ENCODE measurements at regions not wholly inside any gene's neighbourhood (a gene's known extent, or its start where the extent isn't known, plus 50 kb on each side); places are given as distances from the start of the nearest gene placed in this dataset.
"Not testable (repeated sequence)": the region's sequence is repeated elsewhere in the genome, so short reads cannot be mapped to it uniquely, and the experiment has no call there.

GRCh38 chr10:105559333-105560097 lies 918.4 kb downstream of the SORCS3 start:
- Histone ChIP-seq H3K9me3 (ENCODE audit: control extremely low read depth in 1 of 3, control insufficient read depth in 2 of 3, insufficient read depth in 1 of 3, low read length in 2 of 3) (no peaks in the 10 kb centered on the region), H3K4me1 (ENCODE audit: control insufficient read depth in 2 of 2, insufficient read depth in 2 of 2, low read length in 2 of 2) (no peaks in the 10 kb centered on the region), H2AFZ (ENCODE audit: insufficient read depth, low read depth, low read length, poor library complexity, severe bottlenecking) (no peak overlapping the region), H3K9ac (ENCODE audit: low read length) (no peak overlapping the region), H3K79me2 (ENCODE audit: control insufficient read depth, insufficient read depth, low read length) (no peaks in the 10 kb centered on the region), H4K20me1 (ENCODE audit: control insufficient read depth, insufficient read depth, low read length, poor library complexity, severe bottlenecking) (no peaks in the 10 kb centered on the region), H3K4me2 (replicated peaks; ENCODE audit: low read depth, low read length, poor library complexity, severe bottlenecking) (no peak overlapping the region), H3K36me3 (replicated peaks in 1 of 2; ENCODE audit: control extremely low read depth in 1 of 2, control insufficient read depth in 1 of 2, extremely low read depth in 1 of 2, insufficient read depth in 2 of 2, low read length in 1 of 2) (no peaks in the 10 kb centered on the region), H3K27ac (ENCODE audit: low read length in 2 of 2) (no peak overlapping the region), H3K27me3 (replicated peaks in 1 of 4; ENCODE audit: control extremely low read depth in 1 of 4, control insufficient read depth in 3 of 4, insufficient read depth in 4 of 4, low read length in 3 of 4) (no peaks in the 10 kb centered on the region), H3K4me3 (ENCODE audit: control extremely low read depth in 1 of 5, extremely low read depth in 1 of 5, insufficient read depth in 1 of 5, low read depth in 2 of 5, low read length in 4 of 5) (no peak overlapping the region)
- Mint-ChIP-seq H3K4me3 (no peak overlapping the region), H3K27me3 (no peaks in the 10 kb centered on the region), H3K27ac (no peak overlapping the region), H3K9me3 (ENCODE audit: insufficient read depth) (peaks cover 7% of the 10 kb centered on the region), H3K4me1 (no peaks in the 10 kb centered on the region)
- intact Hi-C loops (cut with micrococcal nuclease): no loop called here
- DNase-seq (no peak), ATAC-seq (ENCODE audit: low read depth) (no peak)
- CTCF ChIA-PET: no interaction called here
- POLR2A ChIA-PET: no interaction called here
- TF ChIP-seq EZH2 (IDR thresholded peaks at IDR 0.05; ENCODE audit: borderline replicate concordance, insufficient read depth, low read depth, low read length, poor library complexity, severe bottlenecking) (no peak), CTCF (IDR thresholded peaks at IDR 0.05) (no peak)
- 67% methylated on average over 1 of the region's 4 CpGs for WGBS (ENCODE audit: insufficient coverage)

- H3K9me3 Mint-ChIP-seq (ENCODE audit: insufficient read depth); H3K9me3 ChIP-seq (ENCODE audit: control extremely low read depth in 1 of 3, control insufficient read depth in 2 of 3, insufficient read depth in 1 of 3, low read length in 2 of 3); H4K20me1 ChIP-seq (ENCODE audit: control insufficient read depth, insufficient read depth, low read length, poor library complexity, severe bottlenecking); H3K79me2 ChIP-seq (ENCODE audit: control insufficient read depth, insufficient read depth, low read length); H3K27ac Mint-ChIP-seq; DNase-seq; H3K4me3 ChIP-seq (ENCODE audit: control extremely low read depth in 1 of 5, extremely low read depth in 1 of 5, insufficient read depth in 1 of 5, low read depth in 2 of 5, low read length in 4 of 5); H3K4me3 Mint-ChIP-seq; H3K4me1 Mint-ChIP-seq; H3K4me2 ChIP-seq (replicated peaks; ENCODE audit: low read depth, low read length, poor library complexity, severe bottlenecking); ATAC-seq (ENCODE audit: low read depth); H2AFZ ChIP-seq (ENCODE audit: insufficient read depth, low read depth, low read length, poor library complexity, severe bottlenecking); H3K27me3 ChIP-seq (replicated peaks in 1 of 4; ENCODE audit: control extremely low read depth in 1 of 4, control insufficient read depth in 3 of 4, insufficient read depth in 4 of 4, low read length in 3 of 4); intact Hi-C loops (cut with micrococcal nuclease); H3K36me3 ChIP-seq (replicated peaks in 1 of 2; ENCODE audit: control extremely low read depth in 1 of 2, control insufficient read depth in 1 of 2, extremely low read depth in 1 of 2, insufficient read depth in 2 of 2, low read length in 1 of 2); H3K27ac ChIP-seq (ENCODE audit: low read length in 2 of 2); H3K9ac ChIP-seq (ENCODE audit: low read length); H3K27me3 Mint-ChIP-seq; H3K4me1 ChIP-seq (ENCODE audit: control insufficient read depth in 2 of 2, insufficient read depth in 2 of 2, low read length in 2 of 2); CTCF ChIA-PET; POLR2A ChIA-PET: not testable (repeated sequence)
- 100% methylated on average over 4 of the region's 13 CpGs for WGBS (ENCODE audit: insufficient coverage)
These were observed 909.4 kb downstream of the SORCS3 start for GRCh38 chr10:105550453-105550852.

Data from B cell (primary cell).